ENCODE measurements at regions not wholly inside any gene's neighbourhood (a gene's known extent, or its start where the extent isn't known, plus 50 kb on each side); places are given as distances from the start of the nearest gene placed in this dataset.

DNA sequence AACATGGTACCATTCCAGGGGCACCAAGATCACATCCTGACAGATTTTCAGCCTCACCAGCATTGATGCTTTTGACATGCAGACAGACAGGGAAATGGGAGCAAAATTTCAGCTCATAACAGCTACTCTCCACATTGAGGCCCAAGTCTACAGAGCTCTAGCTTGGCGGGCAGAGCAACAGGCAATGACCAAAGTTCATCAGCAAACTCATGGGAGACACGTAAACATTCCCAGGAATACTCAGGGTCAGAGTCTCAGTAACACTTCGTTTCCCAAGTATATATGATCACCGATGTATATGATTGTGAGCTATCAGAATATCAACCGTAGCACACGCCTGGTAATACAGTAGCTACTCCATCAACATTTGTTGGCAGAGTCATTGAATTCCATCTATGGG lies 59.2 kb upstream of the SLC24A5 start:
- TF ChIP-seq EZH2 (IDR thresholded peaks at IDR 0.05) (no peak), FOXP2 (optimal IDR thresholded peaks at IDR 0.05; ENCODE audit: control extremely low read depth, extremely low read length, insufficient read depth) (no peak), POLR2AphosphoS5 (IDR thresholded peaks at IDR 0.05; ENCODE audit: borderline replicate concordance, low read depth, low read length) (no peak)
